ENCODE measurements at regions not wholly inside any gene's neighbourhood (a gene's known extent, or its start where the extent isn't known, plus 50 kb on each side); places are given as distances from the start of the nearest gene placed in this dataset.

GRCh38 chr15:69758810-69759790 lies 306.5 kb downstream of the RPLP1 start:
- Mint-ChIP-seq H3K9me3 (peaks cover 0 to 3% of the 10 kb centered on the region in 2 donors), H3K36me3 (no peaks in the 10 kb centered on the region), H3K4me3 (peak overlapping the region; percentile 76), H3K27ac (peak overlapping the region; percentile 84 to 85), H3K4me1 (peaks cover 71 to 85% of the 10 kb centered on the region in 2 donors), H3K27me3 (ENCODE audit: low read depth in 2 of 2) (peaks cover 53 to 79% of the 10 kb centered on the region in 2 donors)
- H3K36me3 ChIP-seq (ENCODE audit: control insufficient read depth, insufficient read depth, low read length) = no peaks in the 10 kb centered on the region
- DNase-seq = peak; percentile 82 to 97
- no peak overlapping the region for H3K27ac ChIP-seq (ENCODE audit: low read length)
- H3K27me3 ChIP-seq (ENCODE audit: control insufficient read depth, insufficient read depth, low read length) = peaks cover 4% of the 10 kb centered on the region
- no peak for TF ChIP-seq CTCF (IDR thresholded peaks at IDR 0.05)
- WGBS (ENCODE audit: insufficient coverage) = 43% methylated on average over 8 of the region's 8 CpGs
- no peaks in the 10 kb centered on the region for H3K9me3 ChIP-seq (ENCODE audit: control insufficient read depth, insufficient read depth, low read length)
- no peak overlapping the region for H3K4me3 ChIP-seq (ENCODE audit: low read length)
- peak; percentile 70 to 88 (median 87) for ATAC-seq
- intact Hi-C loops (cut with micrococcal nuclease) = loop anchor here (1.0 kb wide), 7 partner anchors 40 to 734 kb away; no protein-coding TSS in a partner anchor
- peaks cover 74% of the 10 kb centered on the region for H3K4me1 ChIP-seq (ENCODE audit: control insufficient read depth, insufficient read depth, low read length)

DNA sequence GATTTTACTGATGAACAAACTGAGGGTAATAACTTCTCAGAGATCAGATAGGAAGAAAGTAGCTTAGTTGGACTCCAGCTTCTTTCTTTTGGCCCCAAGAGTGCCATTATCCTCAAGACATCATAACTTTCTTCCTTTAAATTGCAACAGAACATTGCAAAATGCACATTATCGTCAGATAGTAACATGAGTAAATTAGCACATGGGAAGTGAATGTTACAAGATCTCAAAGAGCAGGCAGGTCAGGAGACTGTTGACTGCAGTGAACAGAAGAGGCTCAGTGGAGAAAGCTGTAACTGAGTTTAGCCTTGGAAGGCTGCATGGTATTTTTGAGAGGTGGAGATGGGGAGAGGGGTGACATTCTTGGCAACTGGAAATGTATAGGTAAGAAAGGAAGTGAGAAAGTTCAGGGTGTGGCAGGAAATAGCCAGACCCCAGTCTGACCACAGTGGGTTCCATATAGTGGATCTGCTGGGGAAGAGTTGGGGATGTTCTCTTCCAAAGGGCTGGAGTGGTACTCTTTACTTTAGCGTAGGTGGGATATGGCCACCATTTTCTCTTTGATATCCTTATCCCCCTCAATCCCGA lies 307.7 kb downstream of the RPLP1 start:
- Mint-ChIP-seq H3K27me3 (ENCODE audit: low read depth in 2 of 2) (peaks cover 53 to 76% of the 10 kb centered on the region in 2 donors), H3K9me3 (peaks cover 0 to 3% of the 10 kb centered on the region in 2 donors), H3K4me3 (peak overlapping the region; percentile 22), H3K4me1 (peaks cover 60 to 73% of the 10 kb centered on the region in 2 donors), H3K36me3 (no peaks in the 10 kb centered on the region), H3K27ac (peak overlapping the region; percentile 82 to 84)
- Histone ChIP-seq H3K4me1 (ENCODE audit: control insufficient read depth, insufficient read depth, low read length) (peaks cover 62% of the 10 kb centered on the region), H3K27ac (ENCODE audit: low read length) (peak overlapping the region; percentile 39), H3K9me3 (ENCODE audit: control insufficient read depth, insufficient read depth, low read length) (no peaks in the 10 kb centered on the region), H3K27me3 (ENCODE audit: control insufficient read depth, insufficient read depth, low read length) (no peaks in the 10 kb centered on the region), H3K36me3 (ENCODE audit: control insufficient read depth, insufficient read depth, low read length) (no peaks in the 10 kb centered on the region), H3K4me3 (ENCODE audit: low read length) (no peak overlapping the region)
- intact Hi-C loops (cut with micrococcal nuclease) = loop anchor here (2.0 kb wide), 1 partner anchor 262 kb away; no protein-coding TSS in a partner anchor
- DNase-seq (no peak), ATAC-seq (peak in 1 of 3 donors; percentile 16)
- TF ChIP-seq CTCF (IDR thresholded peaks at IDR 0.05) = no peak
- 28% methylated on average over 2 of the region's 3 CpGs for WGBS (ENCODE audit: insufficient coverage)

DNA sequence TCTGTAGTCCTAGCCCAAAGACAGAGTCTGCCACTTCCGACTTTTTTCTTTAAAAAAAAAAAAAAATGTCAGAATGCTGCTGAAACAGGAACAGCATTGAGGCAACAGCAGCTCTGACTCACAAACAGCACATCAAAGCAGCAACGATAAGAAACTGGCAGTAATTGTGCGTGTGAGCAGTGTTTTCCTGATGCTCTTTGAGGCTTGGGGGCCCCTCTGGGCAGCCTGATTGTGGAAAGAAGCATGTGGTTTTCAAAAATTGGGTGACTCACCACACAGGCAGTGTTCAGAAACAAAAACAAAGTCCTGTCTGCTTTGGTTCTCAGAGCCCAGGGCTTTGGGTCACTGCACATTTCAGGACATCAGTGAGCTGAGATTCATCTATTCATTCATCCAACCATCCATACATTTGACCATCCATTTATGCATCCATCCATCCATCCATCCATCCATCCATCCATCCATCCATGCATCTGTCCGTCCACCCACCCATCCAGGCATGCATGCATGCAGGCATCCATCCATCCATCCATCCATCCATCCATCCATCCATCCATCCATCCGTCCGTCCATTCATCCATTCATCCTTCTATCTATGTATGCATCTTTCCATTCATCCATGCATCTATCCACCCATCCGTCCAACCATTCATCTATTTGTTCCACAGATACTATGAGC lies 308.4 kb downstream of the RPLP1 start:
- H3K27ac ChIP-seq (ENCODE audit: low read length) = peak overlapping the region; percentile 39
- no peaks in the 10 kb centered on the region for H3K36me3 Mint-ChIP-seq
- TF ChIP-seq CTCF (IDR thresholded peaks at IDR 0.05) = no peak
- DNase-seq = peak; percentile 61 to 93
- WGBS (ENCODE audit: insufficient coverage) = 46% methylated on average over 7 of the region's 7 CpGs
- peaks cover 0 to 3% of the 10 kb centered on the region in 2 donors for H3K9me3 Mint-ChIP-seq
- peak overlapping the region; percentile 22 for H3K4me3 Mint-ChIP-seq
- peaks cover 53 to 66% of the 10 kb centered on the region in 2 donors for H3K4me1 Mint-ChIP-seq
- H3K27ac Mint-ChIP-seq = peak overlapping the region; percentile 82 to 84
- H3K4me3 ChIP-seq (ENCODE audit: low read length) = no peak overlapping the region
- no peaks in the 10 kb centered on the region for H3K27me3 ChIP-seq (ENCODE audit: control insufficient read depth, insufficient read depth, low read length)
- peaks cover 55% of the 10 kb centered on the region for H3K4me1 ChIP-seq (ENCODE audit: control insufficient read depth, insufficient read depth, low read length)
- peak; percentile 58 to 78 (median 67) for ATAC-seq
- intact Hi-C loops (cut with micrococcal nuclease) = loop anchor here (2.0 kb wide), 1 partner anchor 262 kb away; no protein-coding TSS in a partner anchor
- H3K27me3 Mint-ChIP-seq (ENCODE audit: low read depth in 2 of 2) = peaks cover 50 to 74% of the 10 kb centered on the region in 2 donors
- no peaks in the 10 kb centered on the region for H3K36me3 ChIP-seq (ENCODE audit: control insufficient read depth, insufficient read depth, low read length)
- no peaks in the 10 kb centered on the region for H3K9me3 ChIP-seq (ENCODE audit: control insufficient read depth, insufficient read depth, low read length)
